Neuronal stem cell (in vitro differentiated cells): ENCODE measurements at regions not wholly inside any gene's neighbourhood (a gene's known extent, or its start where the extent isn't known, plus 50 kb on each side); places are given as distances from the start of the nearest gene placed in this dataset.
A peak's percentile ranks its signal among the peaks of the same experiment; 100 is the strongest.

ENCODE experiments used
- DNase-seq: peaks from one replicate; pipeline ENCODE4 v3.0.0-alpha.2; 2013; ENCODE audit warnings: low spot score
- H2AFZ ChIP-seq: one replicate; pipeline ENCODE4 v1.6.1; 2013; ENCODE audit warnings: mild to moderate bottlenecking, low read length, inconsistent platforms
- H2AK5ac ChIP-seq: 2 replicates; pipeline ENCODE4 v1.6.1; 2013; ENCODE audit warnings: low read depth, mild to moderate bottlenecking, inconsistent platforms, low read length, moderate library complexity, mixed read lengths
- H2BK120ac ChIP-seq: 2 replicates; pipeline ENCODE4 v1.6.1; 2013; ENCODE audit warnings: low read depth, mild to moderate bottlenecking, inconsistent platforms, low read length, moderate library complexity, mixed read lengths
- H2BK12ac ChIP-seq: one replicate; pipeline ENCODE4 v1.6.1; 2013; ENCODE audit warnings: low read length, inconsistent platforms
- H2BK15ac ChIP-seq: 2 replicates; pipeline ENCODE4 v1.6.1; 2013; ENCODE audit warnings: mild to moderate bottlenecking, low read length, inconsistent platforms, mixed read lengths
- H2BK5ac ChIP-seq: one replicate; pipeline ENCODE4 v1.6.1; 2013; ENCODE audit warnings: inconsistent platforms, mild to moderate bottlenecking, low read length, moderate library complexity
- H3K14ac ChIP-seq: one replicate; pipeline ENCODE4 v1.6.1; 2013; ENCODE audit warnings: low read length, inconsistent platforms
- H3K18ac ChIP-seq: 2 replicates; pipeline ENCODE4 v1.6.1; 2013; ENCODE audit warnings: low read length, inconsistent platforms
- H3K23ac ChIP-seq: 2 replicates; pipeline ENCODE4 v1.6.1; 2013; ENCODE audit warnings: low read depth, mild to moderate bottlenecking, mixed read lengths, low read length, inconsistent platforms; ENCODE audit not compliant: poor library complexity
- H3K27ac ChIP-seq: replicated peaks from 3 replicates; pipeline ENCODE4 v1.5.1; 2013; ENCODE audit warnings: low read length, inconsistent platforms
- H3K27me3 ChIP-seq, 3 experiments: 2 replicates each; pipeline ENCODE4 v1.6.1; 2013; ENCODE audit warnings: low read length in 3 of 3, mild to moderate bottlenecking in 2 of 3, inconsistent platforms in 1 of 3, low read depth in 1 of 3, mixed read lengths in 1 of 3, moderate library complexity in 1 of 3; ENCODE audit not compliant: control insufficient read depth in 3 of 3, insufficient read depth in 3 of 3
- H3K36me3 ChIP-seq, 2 donors: replicated peaks in 1 of 2; 2 replicates each; pipeline ENCODE4 v1.6.1; 2013; ENCODE audit warnings: low read length in 2 of 2; ENCODE audit not compliant: control insufficient read depth in 2 of 2, insufficient read depth in 2 of 2
- H3K4ac ChIP-seq: 2 replicates; pipeline ENCODE4 v1.6.1; 2013; ENCODE audit warnings: inconsistent platforms, mild to moderate bottlenecking, low read length, moderate library complexity
- H3K4me1 ChIP-seq, 2 donors: 1 replicate in 1 of 2; 2 replicates in 1 of 2; pipeline ENCODE4 v1.6.1; 2013; ENCODE audit warnings: low read length in 2 of 2, low read depth in 1 of 2; ENCODE audit not compliant: control insufficient read depth in 2 of 2, insufficient read depth in 1 of 2
- H3K4me2 ChIP-seq: one replicate; pipeline ENCODE4 v1.6.1; 2013; ENCODE audit warnings: mild to moderate bottlenecking, low read length, inconsistent platforms; ENCODE audit not compliant: insufficient read depth, poor library complexity, severe bottlenecking
- H3K4me3 ChIP-seq, 2 donors: 2 replicates each; pipeline ENCODE4 v1.5.1; 2013; ENCODE audit warnings: low read length in 2 of 2, mild to moderate bottlenecking in 2 of 2, inconsistent platforms in 1 of 2, moderate library complexity in 1 of 2
- H3K79me1 ChIP-seq: one replicate; pipeline ENCODE4 v1.6.1; 2013; ENCODE audit warnings: low read depth, mild to moderate bottlenecking, inconsistent platforms, low read length, moderate library complexity
- H3K9ac ChIP-seq: one replicate; pipeline ENCODE4 v1.6.1; 2013; ENCODE audit warnings: mild to moderate bottlenecking, low read depth, low read length, inconsistent platforms; ENCODE audit not compliant: poor library complexity
- H3K9me3 ChIP-seq, 2 donors: replicated peaks in 1 of 2; 2 replicates each; pipeline versions ENCODE3 to v1.6.1; 2013; ENCODE audit warnings: low read length in 2 of 2, mild to moderate bottlenecking in 2 of 2, inconsistent platforms in 1 of 2, low read depth in 1 of 2, mixed read lengths in 1 of 2, moderate library complexity in 1 of 2; ENCODE audit not compliant: control insufficient read depth in 2 of 2, insufficient read depth in 1 of 2
- H4K8ac ChIP-seq: one replicate; pipeline ENCODE4 v1.6.1; 2013; ENCODE audit warnings: low read depth, mild to moderate bottlenecking, inconsistent platforms, low read length, moderate library complexity
- H4K91ac ChIP-seq: one replicate; pipeline ENCODE4 v1.6.1; 2013; ENCODE audit warnings: low read length, low read depth, mild to moderate bottlenecking, inconsistent platforms; ENCODE audit not compliant: poor library complexity
- whole genome bisulfite sequencing, 2 donors: extraction: QIAGEN DNeasy Blood & Tissue Kit; methylation state at CpG; one replicate each; pipeline ENCODE4 v1.1.7; 2013; ENCODE audit warnings: missing lambda C conversion rate in 2 of 2, mixed read lengths in 1 of 2; ENCODE audit not compliant: insufficient read length in 2 of 2, insufficient replicate concordance in 1 of 2; ENCODE audit errors: extremely low coverage in 2 of 2; 5-methylcytosine and 5-hydroxymethylcytosine counted together

GRCh38 chr18:73983970-73984369 is 163.7 kb downstream of the FBXO15 start:
- H2BK12ac ChIP-seq: no peak overlapping the region
- WGBS, 2 donors: no CpG with 5 or more reads among the region's 6 CpGs
- H2BK5ac ChIP-seq: no peak overlapping the region
- no peak overlapping the region for H3K9ac ChIP-seq
- no peak overlapping the region for H3K4me3 ChIP-seq
- no peak overlapping the region for H3K14ac ChIP-seq
- no peak overlapping the region for H2BK120ac ChIP-seq
- no peaks in the 10 kb centered on the region for H3K4me1 ChIP-seq
- no peak overlapping the region for H3K18ac ChIP-seq
- no peaks in the 10 kb centered on the region for H3K79me1 ChIP-seq
- H3K27me3 ChIP-seq: no peaks in the 10 kb centered on the region
- no peak overlapping the region for H4K8ac ChIP-seq
- no peak overlapping the region for H3K4me2 ChIP-seq
- H3K9me3 ChIP-seq: no peaks in the 10 kb centered on the region
- DNase-seq: no peak
- no peak overlapping the region for H2BK15ac ChIP-seq
- H3K36me3 ChIP-seq: no peaks in the 10 kb centered on the region
- no peak overlapping the region for H3K27ac ChIP-seq
- H2AFZ ChIP-seq: no peak overlapping the region
- no peak overlapping the region for H2AK5ac ChIP-seq
- H3K23ac ChIP-seq: no peak overlapping the region
- no peak overlapping the region for H3K4ac ChIP-seq
- H4K91ac ChIP-seq: no peak overlapping the region

GRCh38 chr18:73983496-73983895 is 164.1 kb downstream of the FBXO15 start:
- WGBS, 2 donors: no CpG with 5 or more reads among the region's 5 CpGs
- H3K4me1 ChIP-seq: no peaks in the 10 kb centered on the region
- no peak overlapping the region for H2AK5ac ChIP-seq
- H2BK12ac ChIP-seq: no peak overlapping the region
- H3K14ac ChIP-seq: no peak overlapping the region
- no peak overlapping the region for H3K4ac ChIP-seq
- no peak overlapping the region for H3K4me3 ChIP-seq
- no peak overlapping the region for H3K9ac ChIP-seq
- H3K36me3 ChIP-seq: no peaks in the 10 kb centered on the region
- no peaks in the 10 kb centered on the region for H3K27me3 ChIP-seq
- no peak overlapping the region for H4K91ac ChIP-seq
- H3K18ac ChIP-seq: peak overlapping the region; percentile 9
- no peak overlapping the region for H3K4me2 ChIP-seq
- DNase-seq: no peak
- H2BK5ac ChIP-seq: no peak overlapping the region
- H3K27ac ChIP-seq: no peak overlapping the region
- no peaks in the 10 kb centered on the region for H3K79me1 ChIP-seq
- no peak overlapping the region for H2AFZ ChIP-seq
- H3K23ac ChIP-seq: no peak overlapping the region
- no peak overlapping the region for H2BK120ac ChIP-seq
- H2BK15ac ChIP-seq: no peak overlapping the region
- no peaks in the 10 kb centered on the region for H3K9me3 ChIP-seq
- no peak overlapping the region for H4K8ac ChIP-seq

- Histone ChIP-seq H4K91ac (no peak overlapping the region), H3K4ac (no peak overlapping the region), H3K14ac (no peak overlapping the region), H2BK120ac (no peak overlapping the region), H2AK5ac (no peak overlapping the region), H3K36me3 (no peaks in the 10 kb centered on the region), H2BK5ac (no peak overlapping the region), H2AFZ (no peak overlapping the region), H2BK15ac (no peak overlapping the region), H3K4me2 (no peak overlapping the region), H4K8ac (no peak overlapping the region), H3K18ac (no peak overlapping the region), H3K9ac (no peak overlapping the region), H3K79me1 (no peaks in the 10 kb centered on the region), H2BK12ac (no peak overlapping the region), H3K4me3 (no peak overlapping the region), H3K9me3 (no peaks in the 10 kb centered on the region), H3K4me1 (no peaks in the 10 kb centered on the region), H3K27me3 (no peaks in the 10 kb centered on the region), H3K27ac (no peak overlapping the region), H3K23ac (no peak overlapping the region)
- WGBS, 2 donors: no CpG with 5 or more reads among the region's 4 CpGs
- no peak for DNase-seq
Measured at GRCh38 chr18:73981796-73982195, 165.8 kb downstream of the FBXO15 start.

- no peak overlapping the region for H2AFZ ChIP-seq
- H3K23ac ChIP-seq: no peak overlapping the region
- no peaks in the 10 kb centered on the region for H3K27me3 ChIP-seq
- H2BK120ac ChIP-seq: no peak overlapping the region
- H2BK12ac ChIP-seq: no peak overlapping the region
- peak overlapping the region; percentile 9 for H3K9ac ChIP-seq
- no peak overlapping the region for H2BK5ac ChIP-seq
- H4K91ac ChIP-seq: no peak overlapping the region
- H3K4me1 ChIP-seq: no peaks in the 10 kb centered on the region
- no peak overlapping the region for H3K4me2 ChIP-seq
- DNase-seq: peak; percentile 32
- no peaks in the 10 kb centered on the region for H3K79me1 ChIP-seq
- WGBS, 2 donors: no CpG with 5 or more reads among the region's 9 CpGs
- no peak overlapping the region for H3K27ac ChIP-seq
- no peak overlapping the region for H2BK15ac ChIP-seq
- H3K14ac ChIP-seq: peak overlapping the region; percentile 9
- no peak overlapping the region for H3K4me3 ChIP-seq
- no peak overlapping the region for H3K4ac ChIP-seq
- no peaks in the 10 kb centered on the region for H3K9me3 ChIP-seq
- peak overlapping the region; percentile 32 for H2AK5ac ChIP-seq
- H4K8ac ChIP-seq: no peak overlapping the region
- H3K18ac ChIP-seq: peak overlapping the region; percentile 81
- H3K36me3 ChIP-seq: no peaks in the 10 kb centered on the region
Measured at GRCh38 chr18:73980289-73980979, 167.2 kb downstream of the FBXO15 start.
